NCI-H510A (cell line): ENCODE measurements at regions not wholly inside any gene's neighbourhood (a gene's known extent, or its start where the extent isn't known, plus 50 kb on each side); places are given as distances from the start of the nearest gene placed in this dataset.

Experiments used
- DNase-seq: peaks from one replicate; lab custom pipeline; 2025; lab: John Stamatoyannopoulos, UW

- DNase-seq, result no peak
Observed at GRCh38 chr9:515665-516064, 301.0 kb downstream of the DOCK8 start.

GRCh38 chr9:517993-518392 is 303.3 kb downstream of the DOCK8 start:
- no peak for DNase-seq

- no peak for DNase-seq
Observed at GRCh38 chr9:518540-518939, 303.9 kb downstream of the DOCK8 start.

- no peak for DNase-seq
Observed at GRCh38 chr9:519579-519978, 304.9 kb downstream of the DOCK8 start.

- no peak for DNase-seq
Observed at GRCh38 chr9:520302-520701, 305.6 kb downstream of the DOCK8 start.

GRCh38 chr9:522190-522589 is 307.5 kb downstream of the DOCK8 start:
- DNase-seq, result no peak

- no peak for DNase-seq
Observed at GRCh38 chr9:522658-523057, 308.0 kb downstream of the DOCK8 start.

- no peak for DNase-seq
Observed at GRCh38 chr9:523444-523843, 308.8 kb downstream of the DOCK8 start.

- DNase-seq, result no peak
Observed at GRCh38 chr9:524008-524407, 309.3 kb downstream of the DOCK8 start.

- DNase-seq, result no peak
Observed at GRCh38 chr9:526904-527591, 312.4 kb downstream of the DOCK8 start.

GRCh38 chr9:529731-530130 is 311.8 kb upstream of the DMRT1 start:
- DNase-seq, result no peak

GRCh38 chr9:530681-531080 is 310.8 kb upstream of the DMRT1 start:
- DNase-seq, result no peak

- DNase-seq, result peak; percentile 26
Observed at GRCh38 chr9:532707-533106, 308.8 kb upstream of the DMRT1 start.

- DNase-seq, result no peak
Observed at GRCh38 chr9:534886-535285, 306.6 kb upstream of the DMRT1 start.

- no peak for DNase-seq
Observed at GRCh38 chr9:535356-535755, 306.1 kb upstream of the DMRT1 start.

- DNase-seq, result peak; percentile 27
Observed at GRCh38 chr9:536597-537511, 304.6 kb upstream of the DMRT1 start.

GRCh38 chr9:543478-543877 is 298.0 kb upstream of the DMRT1 start:
- no peak for DNase-seq

GRCh38 chr9:545480-545879 is 296.0 kb upstream of the DMRT1 start:
- DNase-seq, result no peak

GRCh38 chr9:546235-546634 is 295.3 kb upstream of the DMRT1 start:
- DNase-seq, result no peak

GRCh38 chr9:546797-547223 is 294.7 kb upstream of the DMRT1 start:
- no peak for DNase-seq

GRCh38 chr9:547314-547713 is 294.2 kb upstream of the DMRT1 start:
- DNase-seq, result no peak

GRCh38 chr9:549455-549997 is 292.0 kb upstream of the DMRT1 start:
- DNase-seq, result no peak

GRCh38 chr9:550333-550732 is 291.2 kb upstream of the DMRT1 start:
- no peak for DNase-seq
